T1000 (cell line): ENCODE measurements at regions not wholly inside any gene's neighbourhood (a gene's known extent, or its start where the extent isn't known, plus 50 kb on each side); places are given as distances from the start of the nearest gene placed in this dataset.

ENCODE experiments used
- DNase-seq: peaks from one replicate; lab custom pipeline; 2025; ENCODE audit warnings: mixed read lengths; lab: John Stamatoyannopoulos, UW

DNA sequence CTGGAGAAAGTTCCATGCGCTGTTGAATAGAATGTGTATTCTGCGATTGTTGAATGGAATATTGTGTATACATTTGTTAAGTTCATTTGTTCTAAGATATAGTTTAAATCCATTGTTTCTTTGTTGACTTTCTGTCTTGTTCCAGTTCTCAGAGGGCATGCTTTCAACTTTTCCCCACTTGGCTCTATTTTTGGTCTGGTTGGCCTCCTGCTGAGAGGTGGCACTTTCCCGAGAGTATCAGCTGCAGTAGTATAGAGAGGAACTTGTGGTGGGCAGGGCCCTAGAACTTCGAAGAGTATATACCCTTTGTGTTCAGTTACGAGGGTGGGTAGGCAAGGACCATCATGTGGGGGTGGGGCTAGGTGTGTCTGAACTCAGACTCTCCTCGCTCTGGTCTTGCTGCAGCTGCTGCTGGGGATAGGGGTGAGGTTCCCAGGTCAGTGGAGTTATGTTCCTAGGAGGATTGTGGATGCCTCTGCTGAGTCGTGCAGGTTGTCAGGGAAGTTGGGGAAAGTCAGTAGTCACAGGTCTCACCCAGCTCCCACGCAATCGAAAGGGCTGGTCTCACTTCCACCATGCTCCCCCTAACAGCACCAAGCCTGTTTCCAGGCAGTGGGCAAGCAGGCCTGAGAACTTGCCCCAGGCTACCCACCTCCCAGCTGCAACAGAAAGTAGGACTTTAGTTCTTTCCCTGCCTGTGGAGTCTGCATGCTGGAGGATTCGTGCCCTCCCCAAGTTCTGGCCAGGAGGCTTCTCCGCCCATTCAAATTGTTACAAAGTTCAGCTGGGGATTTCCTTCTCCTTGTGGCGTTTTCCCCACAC, 118.9 kb upstream of the SSTR4 start:
- no peak for DNase-seq

DNA sequence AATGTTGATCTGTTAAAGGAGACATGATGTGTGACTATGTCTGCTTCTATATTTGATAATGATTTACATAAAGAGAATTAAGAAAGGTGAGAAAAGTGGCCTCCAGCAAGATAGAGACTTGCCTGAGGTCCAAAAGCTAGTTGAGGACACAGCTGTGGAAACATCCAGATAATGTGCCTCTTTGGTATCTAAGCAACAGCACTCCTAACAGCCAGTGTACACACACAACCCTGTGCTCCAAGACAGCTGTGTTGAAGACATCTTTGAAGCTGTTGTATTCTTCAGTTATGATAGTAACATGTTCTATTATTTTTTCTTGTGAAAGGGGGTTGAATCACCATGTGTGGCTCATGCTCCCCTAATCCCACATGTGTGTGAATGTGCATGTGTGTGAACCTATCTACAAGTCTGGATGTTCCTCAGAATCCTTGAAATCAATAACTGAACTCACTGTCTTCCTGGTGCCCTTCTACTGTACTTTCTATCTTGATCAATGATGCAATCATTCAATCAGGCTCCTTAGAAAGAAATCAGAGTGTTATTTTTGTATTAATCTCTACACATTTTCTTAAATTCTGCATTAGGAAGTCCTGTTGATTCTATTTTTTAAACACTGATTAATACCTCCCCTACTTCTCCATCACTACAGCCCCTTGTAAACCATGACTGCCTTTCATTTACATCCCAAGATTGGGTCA, 116.7 kb upstream of the SSTR4 start:
- DNase-seq, result no peak

DNA sequence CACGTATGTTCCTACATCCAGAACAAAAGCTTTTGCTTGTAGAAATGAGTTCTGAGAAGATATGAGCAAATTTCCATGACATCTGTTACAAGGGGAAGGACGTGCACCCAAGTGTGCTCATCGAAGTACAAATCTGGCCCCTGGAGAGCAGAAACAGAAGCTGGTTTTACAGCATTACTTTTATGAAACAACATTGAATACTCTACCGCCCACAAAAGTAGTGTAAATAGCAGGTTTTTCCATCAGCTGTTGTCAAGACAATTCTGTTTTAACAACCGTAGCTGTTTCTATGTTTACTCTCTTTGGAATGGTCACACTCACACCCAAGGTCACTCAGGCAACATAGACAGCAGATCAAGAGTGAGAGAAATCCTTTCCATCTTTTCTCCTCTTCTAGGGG, 114.2 kb upstream of the SSTR4 start:
- no peak for DNase-seq

DNA sequence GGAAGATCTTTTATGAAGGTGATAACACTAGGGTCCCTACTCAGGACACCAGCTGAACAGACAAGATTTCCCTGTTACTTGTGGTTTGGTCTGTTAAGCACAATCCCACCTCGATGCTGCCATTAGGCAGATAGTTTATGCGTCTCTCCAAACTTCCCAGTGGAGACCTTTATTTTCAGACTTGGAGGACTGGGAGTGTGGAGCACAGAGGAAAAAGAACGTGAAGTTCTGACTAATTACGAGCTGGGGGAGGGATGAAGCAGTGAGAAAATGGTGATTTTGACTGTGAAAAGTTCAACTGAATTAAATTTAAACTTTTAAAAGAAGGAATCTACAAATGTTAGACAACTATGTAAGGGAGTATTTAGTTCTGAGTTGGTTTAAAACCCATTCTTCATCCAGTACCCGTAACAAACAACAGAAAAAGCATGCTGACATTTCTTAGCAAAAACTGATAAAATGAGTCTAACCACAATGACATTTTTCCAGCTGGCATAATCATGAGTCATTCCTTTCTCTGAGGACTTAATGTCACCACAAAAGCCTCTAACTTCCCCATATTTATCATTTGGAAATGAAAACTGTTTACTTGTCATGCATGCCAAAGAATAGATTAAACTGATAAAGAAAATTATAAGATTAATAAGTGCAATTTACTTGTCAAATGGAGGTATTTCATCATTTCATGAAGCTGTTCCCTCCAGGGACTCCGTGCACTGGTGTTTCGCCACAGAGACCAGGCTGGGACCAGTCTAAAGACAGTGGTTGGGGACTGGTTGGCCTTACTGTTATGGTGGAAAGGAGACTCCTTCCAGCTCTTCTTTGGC, 113.3 kb upstream of the SSTR4 start:
- no peak for DNase-seq

DNA sequence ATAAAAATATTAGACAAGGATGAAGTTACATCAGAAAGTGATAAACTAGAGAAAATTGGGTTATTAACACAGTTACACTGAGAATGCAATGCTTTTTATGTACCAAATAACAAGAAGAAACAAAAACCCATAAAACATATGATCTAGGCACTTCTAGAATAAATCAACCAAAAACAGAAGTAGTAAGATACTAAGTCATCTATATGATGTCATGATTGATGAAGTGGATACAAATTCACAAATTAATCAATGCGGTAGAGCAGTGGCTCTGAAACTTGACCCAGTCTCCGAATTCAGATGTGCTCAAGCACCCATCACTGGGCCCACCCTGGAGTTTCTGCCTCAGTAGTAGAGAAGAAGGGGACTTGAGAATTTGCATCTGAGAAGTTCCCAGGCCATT, 112.1 kb upstream of the SSTR4 start:
- no peak for DNase-seq

DNA sequence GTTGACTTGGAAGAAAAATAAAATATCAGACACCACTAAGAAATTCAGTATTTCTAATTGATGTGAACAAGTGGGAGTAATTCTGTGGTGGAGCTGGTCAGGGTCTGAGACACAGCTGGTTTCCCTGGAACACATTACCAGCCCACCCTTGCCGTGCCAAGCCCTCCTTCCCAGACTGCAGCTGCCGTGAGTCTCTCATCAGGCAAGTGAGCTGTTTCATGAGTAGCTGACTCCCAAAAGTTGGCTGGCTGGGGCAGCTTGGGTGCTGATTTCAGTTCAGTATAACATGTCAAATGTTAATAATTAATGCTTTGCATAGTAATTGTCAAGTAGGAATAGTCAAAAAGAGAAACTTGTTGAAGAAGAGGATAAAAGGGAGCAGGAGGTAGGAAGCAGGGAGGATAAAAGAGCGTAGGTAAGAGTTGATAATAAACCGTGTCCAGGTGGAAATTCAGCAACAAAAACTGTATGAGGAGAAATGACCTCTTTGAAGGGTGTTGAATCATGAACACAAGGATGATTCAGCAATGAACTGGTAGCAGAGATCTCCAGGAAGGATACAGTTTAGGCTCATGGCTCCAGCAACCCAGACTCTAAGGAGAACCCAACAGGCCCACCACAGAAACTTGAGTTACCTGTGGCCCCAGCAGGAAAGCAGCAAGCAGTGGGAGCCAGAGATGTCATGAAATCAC, 110.9 kb upstream of the SSTR4 start:
- no peak for DNase-seq

DNA sequence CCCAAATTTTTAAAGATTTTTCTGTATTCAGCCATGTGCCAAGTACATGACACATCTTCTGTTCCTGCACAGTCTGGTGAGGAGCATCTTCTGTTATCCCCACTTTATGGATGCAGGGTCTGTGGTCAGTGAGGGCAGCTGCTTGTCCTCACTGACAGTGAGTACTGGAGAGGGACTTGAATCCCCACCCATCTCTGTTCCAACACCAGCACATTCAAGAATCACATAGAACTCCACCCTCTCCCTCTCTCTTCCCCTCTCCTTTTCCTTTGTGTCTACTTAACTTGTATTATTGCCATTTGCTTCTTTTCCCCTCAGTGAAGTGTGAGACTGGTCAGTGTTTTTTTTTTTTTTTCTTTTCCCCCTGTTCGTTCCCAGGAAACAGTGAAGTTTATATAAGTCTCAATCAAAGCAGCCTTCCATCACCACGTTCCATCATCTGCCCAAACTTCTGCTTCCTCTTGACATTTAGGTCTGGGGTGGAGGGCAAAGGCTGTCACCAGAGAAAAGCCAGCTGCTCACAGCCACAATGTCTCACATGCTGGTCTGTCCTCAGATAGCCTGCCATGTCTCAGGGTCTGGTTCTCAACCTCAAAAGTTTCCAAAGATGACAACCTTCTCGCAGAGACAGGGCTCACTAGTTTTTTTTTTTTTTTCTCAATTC, 110.0 kb upstream of the SSTR4 start:
- DNase-seq, result no peak

DNA sequence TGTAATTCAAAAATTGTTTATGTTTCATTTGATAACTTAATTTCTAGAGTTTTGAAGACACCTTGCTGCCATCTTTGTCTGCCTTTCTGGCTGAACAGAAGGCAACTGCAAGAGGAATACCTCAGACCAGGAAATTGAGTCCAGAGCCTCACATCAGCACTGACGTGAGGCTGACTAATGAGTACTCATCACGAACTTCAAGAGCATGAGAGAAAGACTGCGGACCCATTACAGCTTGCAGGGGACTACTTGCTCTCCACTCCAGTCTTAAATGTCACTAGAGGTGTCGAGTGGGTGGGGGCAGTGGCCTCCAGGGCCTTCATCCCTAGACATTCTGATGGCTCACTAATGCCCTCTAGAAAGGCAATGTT, 109.5 kb upstream of the SSTR4 start:
- no peak for DNase-seq

DNA sequence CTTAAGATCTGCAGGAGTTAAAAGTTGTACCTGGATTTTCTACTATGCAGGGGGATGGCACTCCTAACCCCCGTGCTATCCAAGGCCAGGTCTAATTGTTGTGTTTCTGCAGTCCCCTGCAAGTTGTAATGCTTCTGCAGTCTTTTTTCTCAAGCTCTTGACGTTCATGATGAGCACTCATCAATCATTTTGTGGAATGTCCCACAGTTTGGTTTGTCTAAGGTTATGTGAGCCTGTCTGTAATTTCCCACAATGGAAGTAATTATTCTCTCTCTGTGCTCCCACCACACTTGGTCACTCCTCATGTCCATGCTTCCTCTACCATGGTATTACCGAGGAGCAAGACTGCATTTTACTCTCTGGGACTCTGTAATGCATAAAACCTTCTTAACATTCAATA, 107.6 kb upstream of the SSTR4 start:
- DNase-seq, result no peak

DNA sequence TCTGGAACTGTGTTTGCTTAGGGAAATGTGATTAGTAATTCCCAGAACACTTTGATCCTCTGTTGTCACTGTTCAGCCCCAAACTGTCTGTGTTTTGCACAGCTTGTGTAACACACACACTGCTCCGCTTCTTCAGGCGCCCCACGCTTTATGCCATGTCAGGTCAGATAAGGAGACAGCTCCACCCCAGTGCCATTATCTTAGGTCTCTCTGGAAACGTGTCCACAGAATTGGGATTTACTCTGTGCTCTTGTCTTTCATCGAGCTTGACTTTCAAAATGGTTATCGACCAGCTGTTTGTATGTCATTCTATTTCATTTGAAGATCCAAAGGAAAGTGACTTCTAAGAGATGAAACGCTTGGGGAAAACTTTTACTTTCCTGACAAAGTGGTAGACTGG, 106.4 kb upstream of the SSTR4 start:
- DNase-seq, result no peak

DNA sequence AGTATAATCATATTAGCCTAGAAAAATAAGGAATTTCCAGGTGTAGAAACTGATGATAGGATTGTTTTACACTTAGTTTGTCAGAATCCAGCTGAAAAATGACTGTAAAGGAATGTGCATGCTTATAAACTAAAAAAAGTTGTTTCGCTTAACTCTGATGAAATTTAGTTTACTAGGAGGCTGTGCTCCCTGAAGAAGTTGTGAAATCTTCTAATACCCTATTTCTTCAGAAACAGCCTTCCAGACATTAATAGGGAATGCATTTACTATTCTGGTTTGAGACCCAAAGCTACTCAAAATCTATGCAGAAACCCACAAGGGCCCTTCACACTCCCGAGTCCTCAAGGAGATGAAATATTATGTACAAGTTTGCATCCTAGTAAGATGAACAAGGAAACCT, 105.5 kb upstream of the SSTR4 start:
- no peak for DNase-seq

DNA sequence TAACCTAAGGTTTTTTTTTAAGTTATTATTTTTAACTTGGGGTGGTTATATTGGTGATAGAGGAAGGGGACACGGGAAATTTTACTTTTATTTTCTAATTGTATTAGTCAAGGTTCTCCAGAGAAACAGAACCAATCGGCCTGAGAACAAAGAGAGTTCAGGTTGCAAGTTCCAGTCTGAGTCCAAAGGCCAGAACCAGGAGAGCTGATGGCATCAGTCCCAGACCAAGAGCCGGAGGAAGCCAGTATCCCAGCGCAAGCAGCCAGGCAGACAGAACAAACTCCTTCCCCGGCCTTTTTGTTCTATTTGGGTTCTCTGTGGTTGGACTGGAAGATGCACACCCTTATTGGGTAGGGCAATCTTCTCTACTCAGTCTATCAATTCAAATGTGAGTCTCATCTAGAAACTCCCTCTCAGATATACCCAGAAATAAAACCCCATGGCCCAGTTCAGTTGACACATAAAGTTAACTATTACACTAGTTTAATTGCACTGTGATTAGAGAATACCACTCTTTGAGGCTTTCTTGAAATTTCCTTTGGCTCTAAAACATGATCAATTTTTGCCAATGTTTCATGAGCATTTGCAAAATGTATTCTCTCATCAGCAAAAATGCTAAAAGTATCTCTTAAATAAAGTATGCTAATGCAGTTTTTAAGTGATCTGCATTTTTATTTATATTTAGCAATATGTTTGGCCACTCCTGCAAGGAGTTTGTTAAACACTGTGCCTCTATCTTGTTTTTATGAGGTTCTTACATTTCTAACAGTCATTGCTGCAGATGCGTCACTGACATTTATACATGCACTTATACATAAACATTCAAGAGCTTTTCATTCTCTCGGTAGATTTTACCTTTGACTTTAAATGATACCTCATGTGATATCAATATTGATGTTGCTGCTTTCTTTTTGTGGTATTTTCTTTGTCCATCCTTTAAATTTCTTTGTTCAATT, 103.2 kb upstream of the SSTR4 start:
- no peak for DNase-seq

DNA sequence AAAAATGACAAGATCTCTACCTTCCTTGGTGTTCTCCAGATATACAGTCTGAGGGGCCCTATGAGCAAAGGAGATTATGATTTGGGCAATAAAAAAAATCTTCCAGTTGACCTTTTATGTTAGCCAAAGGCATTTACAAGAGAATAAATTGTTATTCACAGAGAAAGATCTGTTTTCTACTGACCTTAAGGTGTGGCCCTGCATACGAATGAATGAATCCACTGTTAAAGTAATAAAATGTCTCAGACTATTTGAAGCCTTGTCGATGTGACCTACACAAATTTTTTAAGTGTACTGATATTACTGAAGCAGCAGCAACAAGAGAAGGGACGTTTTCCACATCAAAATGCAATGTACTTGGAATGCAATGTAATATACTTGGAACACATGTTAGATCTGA, 95.9 kb upstream of the SSTR4 start:
- no peak for DNase-seq

DNA sequence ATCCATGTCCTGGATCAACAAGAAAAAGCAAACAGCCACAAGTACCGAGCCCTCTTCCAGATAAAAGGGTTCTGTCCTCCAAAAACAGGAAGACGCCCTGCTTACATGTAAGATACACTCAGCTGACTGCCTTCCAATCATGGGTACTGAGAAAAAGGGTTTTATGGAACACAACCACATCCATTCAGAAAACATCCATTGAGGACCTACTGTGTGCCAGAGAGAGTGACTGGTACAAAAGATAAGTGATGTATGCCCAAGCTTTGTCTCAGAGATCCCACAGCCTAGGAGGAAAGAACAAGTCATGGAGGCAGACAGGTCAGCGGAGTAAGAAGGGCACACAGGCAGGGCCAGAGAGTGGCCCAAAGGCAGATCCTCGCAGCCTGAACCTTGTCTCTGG, 94.8 kb upstream of the SSTR4 start:
- no peak for DNase-seq

DNA sequence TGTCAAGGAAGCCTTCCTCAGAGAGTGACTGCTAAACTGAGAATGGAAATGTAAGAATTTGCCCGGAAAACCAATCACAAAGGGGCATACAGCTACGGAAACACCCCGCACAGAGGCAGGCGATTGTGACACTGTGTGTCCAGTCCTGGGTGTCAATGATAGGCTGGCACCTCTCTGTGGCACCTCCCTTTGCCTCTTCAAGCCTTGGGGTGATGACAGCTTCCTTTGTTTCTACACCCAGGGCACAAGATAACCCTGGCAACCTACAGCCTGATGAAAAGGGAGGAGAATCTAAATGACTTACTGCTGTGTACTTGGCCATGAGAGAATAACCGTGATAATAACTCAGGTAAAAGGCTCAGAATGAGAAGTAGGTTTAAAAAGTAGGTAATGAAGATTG, 93.6 kb upstream of the SSTR4 start:
- DNase-seq, result no peak

DNA sequence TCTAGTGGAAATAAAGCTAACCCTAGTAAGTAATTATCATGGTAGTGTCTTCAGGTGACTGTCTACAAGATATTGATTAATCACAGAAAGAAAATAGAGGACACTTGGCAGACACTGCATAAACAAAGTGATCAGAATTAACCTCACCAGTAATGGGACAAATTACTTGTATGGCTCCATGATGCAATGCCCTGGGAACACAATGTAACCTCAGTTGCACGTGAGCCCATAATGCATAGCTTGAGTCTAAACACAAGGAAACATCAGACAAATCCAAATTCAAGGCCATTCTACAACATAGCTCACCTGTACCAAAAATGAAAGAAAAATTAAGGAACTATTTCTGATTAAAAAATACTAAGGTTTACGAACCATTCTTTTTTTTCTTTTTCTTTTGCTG, 92.4 kb upstream of the SSTR4 start:
- no peak for DNase-seq

DNA sequence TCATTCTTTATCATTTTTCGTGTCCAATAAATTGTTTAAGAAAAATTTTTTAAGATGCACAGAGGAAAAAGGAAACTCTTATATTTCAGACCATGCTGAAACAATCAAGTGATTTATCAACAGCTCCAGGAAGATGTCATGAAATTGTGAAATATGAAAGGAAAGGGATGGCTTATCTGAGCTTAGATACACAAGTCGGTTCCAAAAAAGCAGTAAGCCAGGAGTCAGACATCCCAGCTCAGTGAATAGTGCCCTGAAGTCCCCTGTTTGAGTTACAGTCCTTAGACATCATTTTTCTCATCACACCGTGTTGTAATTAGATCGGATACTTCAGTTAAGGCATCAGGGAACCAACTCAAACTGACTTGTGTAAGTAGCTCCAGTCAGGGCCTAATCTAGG, 91.0 kb upstream of the SSTR4 start:
- DNase-seq, result no peak

DNA sequence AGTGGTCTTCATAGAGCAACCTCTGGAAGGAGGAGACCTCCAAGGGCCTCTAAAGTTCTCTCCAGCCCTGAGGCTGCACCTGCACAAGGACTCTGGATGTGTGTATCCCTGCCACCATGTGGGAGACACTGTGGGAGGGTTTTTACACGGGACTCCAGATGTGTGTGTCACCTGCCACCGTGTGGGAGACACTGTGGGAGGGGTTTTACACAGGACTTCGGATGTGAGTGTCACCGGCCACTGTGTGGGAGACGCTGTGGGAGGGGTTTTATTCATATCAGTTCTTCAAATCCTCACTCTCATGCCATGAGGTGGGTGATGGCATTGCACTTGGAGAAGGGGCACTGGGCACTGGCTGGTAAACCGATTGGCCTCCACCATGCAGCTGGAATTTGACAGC, 90.2 kb upstream of the SSTR4 start:
- DNase-seq, result no peak

DNA sequence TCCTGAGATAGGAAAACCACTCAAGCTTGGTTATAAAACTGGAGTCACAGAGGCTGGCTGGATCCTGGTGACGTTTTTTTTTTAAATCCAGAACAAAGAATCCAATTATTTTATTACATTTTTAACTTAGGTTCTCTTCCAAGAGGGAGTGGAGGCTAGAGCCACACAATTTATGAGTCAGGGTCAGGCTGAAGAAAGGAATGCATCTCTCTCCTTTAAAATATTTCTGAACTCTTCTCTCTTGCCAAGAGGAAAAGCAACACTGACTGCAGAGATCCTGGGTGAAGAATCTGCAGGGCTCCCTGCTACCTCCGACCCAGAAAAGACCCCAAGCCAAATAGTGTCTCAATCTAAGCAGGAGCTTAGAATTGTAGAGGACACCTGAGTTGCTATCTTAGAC, 88.5 kb upstream of the SSTR4 start:
- no peak for DNase-seq

DNA sequence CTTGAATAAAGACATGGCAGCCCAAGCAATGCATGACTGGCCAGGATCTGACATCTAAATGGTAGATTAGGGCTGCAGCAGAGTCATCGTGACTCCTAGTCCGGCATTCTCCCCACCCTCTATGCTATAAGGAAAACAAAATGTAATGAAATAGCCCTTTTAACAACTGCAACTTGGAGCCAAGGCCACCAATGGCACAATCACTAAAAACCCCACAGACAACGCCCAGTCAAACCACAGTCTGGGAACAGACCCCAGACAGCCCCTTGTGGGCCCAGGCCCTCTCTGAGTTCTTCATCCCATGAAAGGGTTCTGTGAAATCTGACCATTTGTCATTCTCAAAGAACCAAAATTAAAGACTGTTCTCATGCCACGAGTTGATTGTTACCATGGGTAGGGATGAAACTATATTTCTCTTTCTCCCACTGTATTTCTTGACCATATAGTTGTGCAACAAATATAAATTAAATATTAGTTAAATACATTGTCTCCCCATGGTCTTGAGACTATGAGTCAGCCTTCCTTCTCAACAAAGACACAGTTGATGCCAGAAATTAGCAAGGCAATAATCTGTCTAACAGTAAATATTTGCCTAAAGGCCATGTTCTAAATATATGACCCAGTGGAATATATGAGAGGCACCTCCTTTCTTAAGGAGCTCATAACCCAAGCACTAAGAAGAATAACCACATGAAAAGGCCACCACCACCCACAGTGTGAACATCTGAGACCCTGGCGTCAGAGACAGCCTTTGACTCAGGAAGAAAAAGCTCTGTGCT, 85.6 kb upstream of the SSTR4 start:
- DNase-seq, result no peak
